ENCODE measurements at regions not wholly inside any gene's neighbourhood (a gene's known extent, or its start where the extent isn't known, plus 50 kb on each side); places are given as distances from the start of the nearest gene placed in this dataset.

DNA sequence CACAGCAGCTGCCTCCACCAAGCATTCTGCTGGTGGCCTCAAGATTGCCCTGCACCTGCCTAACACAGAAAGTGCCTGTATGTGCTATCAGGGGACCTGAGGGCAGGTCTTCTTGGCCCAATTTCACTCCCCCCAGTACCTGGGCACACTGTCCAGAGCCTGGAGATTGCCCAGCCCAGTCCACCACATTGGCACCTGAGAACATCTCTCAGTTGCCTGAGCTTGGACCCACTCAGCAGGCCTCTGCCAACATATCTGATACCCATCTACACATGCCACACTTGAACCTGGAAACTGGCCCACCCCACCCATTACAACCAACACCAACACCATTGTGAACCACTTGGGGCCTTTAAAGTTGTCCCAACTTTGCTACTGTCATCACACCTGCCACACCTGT, 1523.1 kb upstream of the CDH9 start:
- TF ChIP-seq TEAD4 (IDR thresholded peaks at IDR 0.05): no peak
- TF ChIP-seq TCF12 (IDR thresholded peaks at IDR 0.05; ENCODE audit: low read depth): no peak
- TF ChIP-seq, protein P1, sequence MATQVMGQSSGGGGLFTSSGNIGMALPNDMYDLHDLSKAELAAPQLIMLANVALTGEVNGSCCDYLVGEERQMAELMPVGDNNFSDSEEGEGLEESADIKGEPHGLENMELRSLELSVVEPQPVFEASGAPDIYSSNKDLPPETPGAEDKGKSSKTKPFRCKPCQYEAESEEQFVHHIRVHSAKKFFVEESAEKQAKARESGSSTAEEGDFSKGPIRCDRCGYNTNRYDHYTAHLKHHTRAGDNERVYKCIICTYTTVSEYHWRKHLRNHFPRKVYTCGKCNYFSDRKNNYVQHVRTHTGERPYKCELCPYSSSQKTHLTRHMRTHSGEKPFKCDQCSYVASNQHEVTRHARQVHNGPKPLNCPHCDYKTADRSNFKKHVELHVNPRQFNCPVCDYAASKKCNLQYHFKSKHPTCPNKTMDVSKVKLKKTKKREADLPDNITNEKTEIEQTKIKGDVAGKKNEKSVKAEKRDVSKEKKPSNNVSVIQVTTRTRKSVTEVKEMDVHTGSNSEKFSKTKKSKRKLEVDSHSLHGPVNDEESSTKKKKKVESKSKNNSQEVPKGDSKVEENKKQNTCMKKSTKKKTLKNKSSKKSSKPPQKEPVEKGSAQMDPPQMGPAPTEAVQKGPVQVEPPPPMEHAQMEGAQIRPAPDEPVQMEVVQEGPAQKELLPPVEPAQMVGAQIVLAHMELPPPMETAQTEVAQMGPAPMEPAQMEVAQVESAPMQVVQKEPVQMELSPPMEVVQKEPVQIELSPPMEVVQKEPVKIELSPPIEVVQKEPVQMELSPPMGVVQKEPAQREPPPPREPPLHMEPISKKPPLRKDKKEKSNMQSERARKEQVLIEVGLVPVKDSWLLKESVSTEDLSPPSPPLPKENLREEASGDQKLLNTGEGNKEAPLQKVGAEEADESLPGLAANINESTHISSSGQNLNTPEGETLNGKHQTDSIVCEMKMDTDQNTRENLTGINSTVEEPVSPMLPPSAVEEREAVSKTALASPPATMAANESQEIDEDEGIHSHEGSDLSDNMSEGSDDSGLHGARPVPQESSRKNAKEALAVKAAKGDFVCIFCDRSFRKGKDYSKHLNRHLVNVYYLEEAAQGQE (IDR thresholded peaks at IDR 0.05; ENCODE audit: low read depth): no peak
- no peak for TF ChIP-seq CEBPB (IDR thresholded peaks at IDR 0.05)
- TF ChIP-seq CREB1 (IDR thresholded peaks at IDR 0.05; ENCODE audit: low read depth): no peak
- TF ChIP-seq, protein P2, sequence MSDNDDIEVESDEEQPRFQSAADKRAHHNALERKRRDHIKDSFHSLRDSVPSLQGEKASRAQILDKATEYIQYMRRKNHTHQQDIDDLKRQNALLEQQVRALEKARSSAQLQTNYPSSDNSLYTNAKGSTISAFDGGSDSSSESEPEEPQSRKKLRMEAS (IDR thresholded peaks at IDR 0.05): no peak
- TF ChIP-seq YY1 (IDR thresholded peaks at IDR 0.05; ENCODE audit: low read depth): no peak
- no peak for TF ChIP-seq RAD21 (IDR thresholded peaks at IDR 0.05; ENCODE audit: low read depth)
- TF ChIP-seq EP300 (IDR thresholded peaks at IDR 0.05; ENCODE audit: borderline replicate concordance): no peak
- no peak for TF ChIP-seq NFIC (IDR thresholded peaks at IDR 0.05)

DNA sequence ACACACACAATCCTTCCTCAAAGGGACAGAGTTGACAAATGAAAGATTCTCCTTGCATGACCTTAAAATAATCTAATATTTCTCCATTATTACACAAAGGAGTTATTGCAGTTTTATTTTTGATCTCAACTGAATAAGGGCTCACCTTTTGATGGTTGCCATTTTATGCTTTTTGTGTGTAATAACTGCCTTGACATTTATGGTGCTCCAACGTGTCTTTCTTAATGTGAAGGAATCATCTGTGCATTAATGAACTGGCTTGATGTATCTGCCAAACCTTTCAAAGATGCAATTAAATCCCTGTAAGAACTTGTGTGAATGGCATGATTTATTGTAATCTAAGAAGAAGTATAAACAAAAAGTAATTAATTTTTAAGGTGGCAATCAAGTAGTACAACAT, 1519.8 kb upstream of the CDH9 start:
- TF ChIP-seq ZBTB7A (IDR thresholded peaks at IDR 0.05; ENCODE audit: low read depth) (no peak), EP300 (IDR thresholded peaks at IDR 0.05; ENCODE audit: borderline replicate concordance) (no peak), RAD21 (IDR thresholded peaks at IDR 0.05; ENCODE audit: low read depth) (no peak), TAF1 (IDR thresholded peaks at IDR 0.05; ENCODE audit: low read depth) (no peak), CEBPB (IDR thresholded peaks at IDR 0.05) (no peak), FOXM1 (IDR thresholded peaks at IDR 0.05; ENCODE audit: borderline replicate concordance, low read depth) (no peak), NFIC (IDR thresholded peaks at IDR 0.05) (no peak), CREB1 (IDR thresholded peaks at IDR 0.05; ENCODE audit: low read depth) (no peak), EGR1 (IDR thresholded peaks at IDR 0.05) (no peak), YY1 (IDR thresholded peaks at IDR 0.05; ENCODE audit: low read depth) (no peak), TEAD4 (IDR thresholded peaks at IDR 0.05) (no peak), TCF12 (IDR thresholded peaks at IDR 0.05; ENCODE audit: low read depth) (no peak)
- TF ChIP-seq, protein P2 (IDR thresholded peaks at IDR 0.05): no peak
- TF ChIP-seq, protein P1 (IDR thresholded peaks at IDR 0.05; ENCODE audit: low read depth): no peak
- TF ChIP-seq, protein P3, sequence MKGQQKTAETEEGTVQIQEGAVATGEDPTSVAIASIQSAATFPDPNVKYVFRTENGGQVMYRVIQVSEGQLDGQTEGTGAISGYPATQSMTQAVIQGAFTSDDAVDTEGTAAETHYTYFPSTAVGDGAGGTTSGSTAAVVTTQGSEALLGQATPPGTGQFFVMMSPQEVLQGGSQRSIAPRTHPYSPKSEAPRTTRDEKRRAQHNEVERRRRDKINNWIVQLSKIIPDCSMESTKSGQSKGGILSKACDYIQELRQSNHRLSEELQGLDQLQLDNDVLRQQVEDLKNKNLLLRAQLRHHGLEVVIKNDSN (IDR thresholded peaks at IDR 0.05): no peak

DNA sequence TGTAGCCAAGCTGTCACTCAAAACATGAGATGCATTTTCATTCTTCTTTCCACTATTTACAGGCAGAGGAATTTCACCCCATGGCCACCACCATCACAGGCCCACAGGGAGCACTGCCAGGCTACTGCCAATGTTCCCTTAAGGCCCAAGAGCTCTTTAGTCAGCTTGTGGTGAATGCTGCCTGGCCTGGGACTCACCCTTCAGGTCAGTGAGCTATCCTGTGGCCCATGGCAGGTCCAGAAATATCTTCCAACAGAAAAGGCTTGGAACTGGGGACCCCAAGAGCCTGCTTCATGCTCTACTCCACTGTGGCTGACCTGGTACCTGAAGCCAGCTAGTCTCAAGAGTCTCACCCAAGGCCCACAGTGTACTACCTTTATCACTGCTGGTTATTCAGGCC, 1518.7 kb upstream of the CDH9 start:
- TF ChIP-seq FOXM1 (IDR thresholded peaks at IDR 0.05; ENCODE audit: borderline replicate concordance, low read depth): no peak
- no peak for TF ChIP-seq TEAD4 (IDR thresholded peaks at IDR 0.05)
- no peak for TF ChIP-seq TAF1 (IDR thresholded peaks at IDR 0.05; ENCODE audit: low read depth)
- no peak for TF ChIP-seq CEBPB (IDR thresholded peaks at IDR 0.05)
- no peak for TF ChIP-seq CREB1 (IDR thresholded peaks at IDR 0.05; ENCODE audit: low read depth)
- TF ChIP-seq TCF12 (IDR thresholded peaks at IDR 0.05; ENCODE audit: low read depth): no peak
- no peak for TF ChIP-seq ZBTB7A (IDR thresholded peaks at IDR 0.05; ENCODE audit: low read depth)
- TF ChIP-seq, protein P1 (IDR thresholded peaks at IDR 0.05; ENCODE audit: low read depth): no peak
- TF ChIP-seq EP300 (IDR thresholded peaks at IDR 0.05; ENCODE audit: borderline replicate concordance): no peak
- TF ChIP-seq YY1 (IDR thresholded peaks at IDR 0.05; ENCODE audit: low read depth): no peak
- TF ChIP-seq EGR1 (IDR thresholded peaks at IDR 0.05): no peak
- no peak for TF ChIP-seq RAD21 (IDR thresholded peaks at IDR 0.05; ENCODE audit: low read depth)
- TF ChIP-seq, protein P3 (IDR thresholded peaks at IDR 0.05): no peak
- TF ChIP-seq, protein P2 (IDR thresholded peaks at IDR 0.05): no peak
- TF ChIP-seq NFIC (IDR thresholded peaks at IDR 0.05): no peak

DNA sequence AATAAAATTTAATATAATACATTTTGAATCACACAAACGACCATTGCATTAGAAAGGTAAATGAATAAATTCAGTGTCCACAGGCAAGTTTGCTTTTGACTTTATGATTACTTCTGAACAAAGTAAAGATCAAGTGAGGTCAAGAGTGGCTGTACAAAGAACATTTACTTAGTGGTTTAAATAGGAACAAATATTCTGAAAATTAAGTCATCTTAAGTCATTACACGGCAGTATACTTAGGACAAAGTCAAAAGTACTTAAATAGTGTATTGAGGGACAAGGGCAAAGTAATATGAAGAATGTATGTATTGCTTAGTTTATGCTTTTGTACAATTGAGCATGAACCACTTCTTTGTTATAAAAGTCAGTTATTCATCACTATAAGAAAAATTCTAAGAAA, 1511.2 kb upstream of the CDH9 start:
- no peak for TF ChIP-seq YY1 (IDR thresholded peaks at IDR 0.05; ENCODE audit: low read depth)
- no peak for TF ChIP-seq TCF12 (IDR thresholded peaks at IDR 0.05; ENCODE audit: low read depth)
- TF ChIP-seq FOXM1 (IDR thresholded peaks at IDR 0.05; ENCODE audit: borderline replicate concordance, low read depth): no peak
- TF ChIP-seq, protein P1 (IDR thresholded peaks at IDR 0.05; ENCODE audit: low read depth): no peak
- no peak for TF ChIP-seq EP300 (IDR thresholded peaks at IDR 0.05; ENCODE audit: borderline replicate concordance)
- no peak for TF ChIP-seq ZBTB7A (IDR thresholded peaks at IDR 0.05; ENCODE audit: low read depth)
- TF ChIP-seq TEAD4 (IDR thresholded peaks at IDR 0.05): no peak
- TF ChIP-seq, protein P3 (IDR thresholded peaks at IDR 0.05): no peak
- no peak for TF ChIP-seq CREB1 (IDR thresholded peaks at IDR 0.05; ENCODE audit: low read depth)

All from Ishikawa (cell line).